ENCODE measurements at regions not wholly inside any gene's neighbourhood (a gene's known extent, or its start where the extent isn't known, plus 50 kb on each side); places are given as distances from the start of the nearest gene placed in this dataset.

- Mint-ChIP-seq H3K36me3 (ENCODE audit: low read depth) (no peaks in the 10 kb centered on the region), H3K27ac (no peak overlapping the region), H3K4me1 (ENCODE audit: low read depth) (no peaks in the 10 kb centered on the region), H3K9me3 (peaks cover 10% of the 10 kb centered on the region), H3K4me3 (no peak overlapping the region), H3K27me3 (no peaks in the 10 kb centered on the region)
- Histone ChIP-seq H3K9me3 (ENCODE audit: control insufficient read depth in 1 of 2, insufficient read depth in 1 of 2, low read length in 2 of 2) (peaks cover 0 to 12% of the 10 kb centered on the region in 2 experiments), H3K27ac (ENCODE audit: low read depth in 1 of 2, low read length in 2 of 2) (no peak overlapping the region), H3K27me3 (ENCODE audit: control insufficient read depth in 1 of 2, insufficient read depth in 2 of 2, low read length in 2 of 2) (no peaks in the 10 kb centered on the region), H3K36me3 (ENCODE audit: insufficient read depth, low read length) (no peaks in the 10 kb centered on the region), H3K4me3 (ENCODE audit: low read length) (no peak overlapping the region), H3K4me1 (ENCODE audit: insufficient read depth, low read length) (no peaks in the 10 kb centered on the region)
- ChIA-PET POLR2A (no interaction called here), CTCF (no interaction called here)
- intact Hi-C loops (cut with DNase I, micrococcal nuclease), result no loop called here
- DNase-seq, result no peak
- TF ChIP-seq CTCF (IDR thresholded peaks at IDR 0.05), result no peak
- ATAC-seq (ENCODE audit: poor library complexity), result no peak
Measured at GRCh38 chr6:165118736-165119135, 190.7 kb downstream of the C6orf118 start.

- intact Hi-C loops (cut with DNase I, micrococcal nuclease), result no loop called here
- TF ChIP-seq CTCF (IDR thresholded peaks at IDR 0.05), result no peak
- no peaks in the 10 kb centered on the region for H3K36me3 Mint-ChIP-seq (ENCODE audit: low read depth)
- H3K4me1 Mint-ChIP-seq (ENCODE audit: low read depth), result no peaks in the 10 kb centered on the region
- no peaks in the 10 kb centered on the region for H3K27me3 ChIP-seq (ENCODE audit: control insufficient read depth in 1 of 2, insufficient read depth in 2 of 2, low read length in 2 of 2)
- H3K27ac ChIP-seq (ENCODE audit: low read depth in 1 of 2, low read length in 2 of 2), result no peak overlapping the region
- ChIA-PET POLR2A (no interaction called here), CTCF (no interaction called here)
- H3K4me3 ChIP-seq (ENCODE audit: low read length), result no peak overlapping the region
- DNase-seq (no peak), ATAC-seq (ENCODE audit: poor library complexity) (no peak)
- H3K27me3 Mint-ChIP-seq, result no peaks in the 10 kb centered on the region
- no peaks in the 10 kb centered on the region for H3K4me1 ChIP-seq (ENCODE audit: insufficient read depth, low read length)
- no peak overlapping the region for H3K27ac Mint-ChIP-seq
- no peaks in the 10 kb centered on the region for H3K36me3 ChIP-seq (ENCODE audit: insufficient read depth, low read length)
- peaks cover 10% of the 10 kb centered on the region for H3K9me3 Mint-ChIP-seq
- H3K4me3 Mint-ChIP-seq, result no peak overlapping the region
- peaks cover 0 to 12% of the 10 kb centered on the region in 2 experiments for H3K9me3 ChIP-seq (ENCODE audit: control insufficient read depth in 1 of 2, insufficient read depth in 1 of 2, low read length in 2 of 2)
Measured at GRCh38 chr6:165117806-165118205, 191.6 kb downstream of the C6orf118 start.

- H3K36me3 ChIP-seq (ENCODE audit: insufficient read depth, low read length), result no peaks in the 10 kb centered on the region
- H3K27ac ChIP-seq (ENCODE audit: low read depth in 1 of 2, low read length in 2 of 2), result no peak overlapping the region
- Mint-ChIP-seq H3K4me3 (no peak overlapping the region), H3K36me3 (ENCODE audit: low read depth) (no peaks in the 10 kb centered on the region), H3K27ac (no peak overlapping the region), H3K27me3 (no peaks in the 10 kb centered on the region), H3K9me3 (peaks cover 9% of the 10 kb centered on the region), H3K4me1 (ENCODE audit: low read depth) (no peaks in the 10 kb centered on the region)
- CTCF ChIA-PET, result no interaction called here
- ATAC-seq (ENCODE audit: poor library complexity) (no peak), DNase-seq (no peak)
- no peaks in the 10 kb centered on the region for H3K27me3 ChIP-seq (ENCODE audit: control insufficient read depth in 1 of 2, insufficient read depth in 2 of 2, low read length in 2 of 2)
- intact Hi-C loops (cut with DNase I, micrococcal nuclease), result no loop called here
- H3K4me3 ChIP-seq (ENCODE audit: low read length), result no peak overlapping the region
- TF ChIP-seq CTCF (IDR thresholded peaks at IDR 0.05), result no peak
- no peaks in the 10 kb centered on the region for H3K4me1 ChIP-seq (ENCODE audit: insufficient read depth, low read length)
- POLR2A ChIA-PET, result no interaction called here
- peaks cover 0 to 12% of the 10 kb centered on the region in 2 experiments for H3K9me3 ChIP-seq (ENCODE audit: control insufficient read depth in 1 of 2, insufficient read depth in 1 of 2, low read length in 2 of 2)
Measured at GRCh38 chr6:165117121-165117520, 192.3 kb downstream of the C6orf118 start.

Measured in CD4-positive, alpha-beta T cell (primary cell).